Stimulated activated CD8-positive, alpha-beta memory T cell treated with anti-CD3 and anti-CD28 coated beads, Interleukin-4, amount 100 ng/mL, for 24 hours (primary cell): ENCODE measurements at regions not wholly inside any gene's neighbourhood (a gene's known extent, or its start where the extent isn't known, plus 50 kb on each side); places are given as distances from the start of the nearest gene placed in this dataset.
"Not testable (repeated sequence)": the region's sequence is repeated elsewhere in the genome, so short reads cannot be mapped to it uniquely, and the experiment has no call there.

Experiments used
- DNase-seq: peaks from one replicate; pipeline ENCODE4 v3.0.0-alpha.2; 2020; ENCODE audit warnings: low read depth

- no peak for DNase-seq
Measured at GRCh38 chr5:125085797-125086505, 339.5 kb upstream of the ZNF608 start.

GRCh38 chr5:125088522-125089105, 342.2 kb upstream of the ZNF608 start:
- DNase-seq, result no peak

GRCh38 chr5:125092138-125092537, 345.7 kb upstream of the ZNF608 start:
- not testable (repeated sequence) for DNase-seq

- no peak for DNase-seq
Measured at GRCh38 chr5:125093776-125094175, 347.3 kb upstream of the ZNF608 start.

- no peak for DNase-seq
Measured at GRCh38 chr5:125100342-125100741, 353.9 kb upstream of the ZNF608 start.

GRCh38 chr5:125100951-125101350, 354.5 kb upstream of the ZNF608 start:
- DNase-seq, result no peak

- no peak for DNase-seq
Measured at GRCh38 chr5:125103459-125103858, 357.0 kb upstream of the ZNF608 start.

GRCh38 chr5:125106271-125106670, 359.8 kb upstream of the ZNF608 start:
- DNase-seq, result no peak

GRCh38 chr5:125106881-125107280, 360.4 kb upstream of the ZNF608 start:
- DNase-seq, result no peak

- DNase-seq, result no peak
Measured at GRCh38 chr5:125109293-125109692, 362.9 kb upstream of the ZNF608 start.

- DNase-seq, result no peak
Measured at GRCh38 chr5:125109816-125110215, 363.4 kb upstream of the ZNF608 start.

GRCh38 chr5:125112196-125112595, 365.8 kb upstream of the ZNF608 start:
- no peak for DNase-seq

- no peak for DNase-seq
Measured at GRCh38 chr5:125113328-125113727, 366.9 kb upstream of the ZNF608 start.

GRCh38 chr5:125115195-125115525, 368.7 kb upstream of the ZNF608 start:
- DNase-seq, result no peak

GRCh38 chr5:125117566-125117965, 371.1 kb upstream of the ZNF608 start:
- DNase-seq, result no peak

GRCh38 chr5:125120012-125120411, 373.6 kb upstream of the ZNF608 start:
- DNase-seq, result no peak

- no peak for DNase-seq
Measured at GRCh38 chr5:125125031-125125823, 378.8 kb upstream of the ZNF608 start.

GRCh38 chr5:125126050-125126449, 379.6 kb upstream of the ZNF608 start:
- DNase-seq, result no peak

- no peak for DNase-seq
Measured at GRCh38 chr5:125129151-125129806, 382.8 kb upstream of the ZNF608 start.

- DNase-seq, result no peak
Measured at GRCh38 chr5:125130591-125130990, 384.2 kb upstream of the ZNF608 start.

- no peak for DNase-seq
Measured at GRCh38 chr5:125134216-125135081, 388.0 kb upstream of the ZNF608 start.

GRCh38 chr5:125137535-125137934, 391.1 kb upstream of the ZNF608 start:
- DNase-seq, result no peak
